Ovary (tissue), 7 donors: ENCODE measurements at regions not wholly inside any gene's neighbourhood (a gene's known extent, or its start where the extent isn't known, plus 50 kb on each side); places are given as distances from the start of the nearest gene placed in this dataset.

ENCODE experiments used
- DNase-seq, 5 donors: peaks; one replicate each; pipeline ENCODE4 v3.0.0-alpha.2; 2019 to 2020
- H3K27ac ChIP-seq, 2 donors: fragments of 200-600 bp; one replicate each; pipeline versions ENCODE4 v1.5.1 to v1.8.0; 2019 to 2022
- H3K27me3 ChIP-seq: fragments of 200-600 bp; one replicate; pipeline ENCODE4 v1.8.0; 2022
- H3K36me3 ChIP-seq: fragments of 200-600 bp; sonication (generic); one replicate; pipeline ENCODE4 v1.5.1; 2019
- H3K4me1 ChIP-seq: one replicate; pipeline ENCODE4 v1.8.1; 2013; ENCODE audit warnings: mild to moderate bottlenecking, moderate library complexity; ENCODE audit not compliant: insufficient read depth
- H3K4me3 ChIP-seq: fragments of 200-600 bp; sonication (generic); one replicate; pipeline ENCODE4 v1.5.1; 2017
- H3K9me3 ChIP-seq, 2 donors: fragments of 200-600 bp in 1 of 2; sonication (generic) in 1 of 2; one replicate each; pipeline versions ENCODE4 v1.5.1 to v1.8.1; 2013 to 2019; ENCODE audit warnings: mild to moderate bottlenecking in 1 of 2, moderate library complexity in 1 of 2
- CTCF ChIP-seq, 3 donors: fragments of 450-650 bp in 2 of 3; fragments of 200-600 bp in 1 of 3; IDR thresholded peaks; one replicate each; pipeline versions ENCODE4 v1.5.1 to v1.8.0; 2016 to 2022; ENCODE audit warnings: antibody characterized with exemption in 3 of 3, mild to moderate bottlenecking in 1 of 3
- EP300 ChIP-seq: sonication (generic); formaldehyde crosslinking; IDR thresholded peaks from one replicate; pipeline ENCODE4 v1.6.1; 2017; ENCODE audit warnings: antibody characterized with exemption
- POLR2A ChIP-seq: fragments of 450-650 bp; IDR thresholded peaks from one replicate; pipeline ENCODE4 v1.6.1; 2017; ENCODE audit warnings: antibody characterized with exemption, mild to moderate bottlenecking, moderate library complexity
- WGBS, 3 donors: extraction: QIAGEN DNeasy Blood & Tissue Kit in 1 of 3; methylation state at CpG; one replicate each; pipeline versions ENCODE4 v1.1.5 to v1.1.7; 2013 to 2017; 5-methylcytosine and 5-hydroxymethylcytosine counted together
- intact Hi-C, 4 donors: fragments of 100-400 bp; cut with DNase I; formaldehyde crosslinking; loops; one replicate each; pipeline versions ENCODE4 v1.11.0 to v1.15.1; 2022 to 2023
- donor health status: DM: no; HTN: no; CAD: no; lungs with moderate emphysema.
- donor health status: DM: no; HTN: no; CAD: no.
- donor health status: Bipolar disorder and iron deficiency.
- donor health status: DM: no; HTN: no; CAD: no.
- donor health status: DM: yes; HTN: yes; CAD: no.

GRCh38 chr5:23864786-23865185 lies 357.4 kb downstream of the PRDM9 start:
- Histone ChIP-seq H3K27me3 (no peaks in the 10 kb centered on the region), H3K4me1 (no peaks in the 10 kb centered on the region), H3K27ac (no peak overlapping the region), H3K36me3 (no peaks in the 10 kb centered on the region), H3K9me3 (no peaks in the 10 kb centered on the region), H3K4me3 (no peak overlapping the region)
- 77 to 81% (median 79%) methylated on average over 5 of the region's 5 CpGs for WGBS, 3 donors
- TF ChIP-seq POLR2A (no peak), CTCF (IDR thresholded peaks at IDR 0.05) (no peak), EP300 (no peak)
- intact Hi-C loops, result no loop called here
- DNase-seq, result no peak

GRCh38 chr5:23877847-23878246 lies 370.4 kb downstream of the PRDM9 start:
- DNase-seq, result no peak
- Histone ChIP-seq H3K27me3 (no peaks in the 10 kb centered on the region), H3K4me3 (no peak overlapping the region), H3K36me3 (no peaks in the 10 kb centered on the region), H3K9me3 (no peaks in the 10 kb centered on the region), H3K4me1 (no peaks in the 10 kb centered on the region), H3K27ac (no peak overlapping the region)
- TF ChIP-seq POLR2A (no peak), CTCF (IDR thresholded peaks at IDR 0.05) (no peak), EP300 (no peak)
- intact Hi-C loops, result no loop called here
- 83 to 97% (median 86%) methylated on average over 3 of the region's 3 CpGs for WGBS, 3 donors

GRCh38 chr5:23884405-23885031 lies 377.1 kb downstream of the PRDM9 start:
- no peak for DNase-seq
- H3K27ac ChIP-seq, result no peak overlapping the region
- WGBS, 3 donors, result 67 to 79% (median 67%) methylated on average over 4 of the region's 4 CpGs
- H3K9me3 ChIP-seq, result no peaks in the 10 kb centered on the region
- TF ChIP-seq EP300 (no peak), POLR2A (no peak), CTCF (IDR thresholded peaks at IDR 0.05) (no peak)
- H3K4me3 ChIP-seq, result no peak overlapping the region
- H3K4me1 ChIP-seq, result no peaks in the 10 kb centered on the region
- intact Hi-C loops, result no loop called here
- no peaks in the 10 kb centered on the region for H3K36me3 ChIP-seq
- H3K27me3 ChIP-seq, result no peaks in the 10 kb centered on the region

- TF ChIP-seq EP300 (no peak), POLR2A (no peak), CTCF (IDR thresholded peaks at IDR 0.05) (no peak)
- H3K27me3 ChIP-seq, result no peaks in the 10 kb centered on the region
- H3K9me3 ChIP-seq, result no peaks in the 10 kb centered on the region
- WGBS, 3 donors, result 90 to 92% (median 91%) methylated on average over 5 of the region's 5 CpGs
- H3K36me3 ChIP-seq, result no peaks in the 10 kb centered on the region
- H3K4me1 ChIP-seq, result no peaks in the 10 kb centered on the region
- no peak for DNase-seq
- H3K4me3 ChIP-seq, result no peak overlapping the region
- intact Hi-C loops, result no loop called here
- H3K27ac ChIP-seq, result no peak overlapping the region
These were observed 386.2 kb downstream of the PRDM9 start for GRCh38 chr5:23893561-23893960.
